PC-9 (cell line): ENCODE measurements at regions not wholly inside any gene's neighbourhood (a gene's known extent, or its start where the extent isn't known, plus 50 kb on each side); places are given as distances from the start of the nearest gene placed in this dataset.
"Not testable (repeated sequence)": the region's sequence is repeated elsewhere in the genome, so short reads cannot be mapped to it uniquely, and the experiment has no call there.

ENCODE experiments used
- BruUV-seq: library from RNA; stranded (reverse); fragments of 400-500 nt; replicated peaks from 2 replicates; lab custom pipeline; 2021; lab: Mats Ljungman, UMichigan
- CTCF ChIA-PET: fragments of 300-600 bp; sonication (Branson Sonifier 250); formaldehyde crosslinking; loops from one replicate; lab custom pipeline; 2022; ENCODE audit warnings: antibody characterized with exemption; lab: Charles Lee
- POLR2A ChIA-PET: fragments of 300-600 bp; sonication (Branson Sonifier 250); formaldehyde crosslinking; loops from one replicate; lab custom pipeline; 2022; ENCODE audit warnings: antibody characterized with exemption; ENCODE audit not compliant: unreplicated experiment; lab: Charles Lee
- DNase-seq, 2 experiments: peaks; one replicate each; pipeline versions ENCODE4 v3.0.0 to v3.0.0-alpha.2; 2015 to 2022; ENCODE audit warnings: mixed read lengths in 1 of 2
- H2AFZ ChIP-seq: fragments of 200-600 bp; sonication (generic); 2 replicates; pipeline ENCODE4 v1.8.1; 2017; ENCODE audit warnings: antibody characterized with exemption
- H3F3A ChIP-seq: fragments of 200-600 bp; sonication (generic); 2 replicates; pipeline ENCODE4 v1.8.1; 2017; ENCODE audit warnings: antibody characterized with exemption, mild to moderate bottlenecking, low read depth; ENCODE audit not compliant: insufficient read depth
- H3K27ac ChIP-seq: fragments of 200-600 bp; sonication (generic); 2 replicates; pipeline ENCODE4 v1.6.1; 2016; ENCODE audit warnings: mixed run types
- H3K27me3 ChIP-seq: fragments of 200-600 bp; sonication (generic); 2 replicates; pipeline ENCODE4 v1.6.1; 2016; ENCODE audit warnings: low read depth, mixed run types; ENCODE audit not compliant: insufficient read depth
- H3K36me3 ChIP-seq: fragments of 200-600 bp; sonication (generic); 2 replicates; pipeline ENCODE4 v1.6.1; 2016; ENCODE audit warnings: low read depth, mixed run types
- H3K4me1 ChIP-seq: fragments of 200-600 bp; sonication (generic); replicated peaks from 2 replicates; pipeline ENCODE4 v1.6.1; 2016; ENCODE audit warnings: mixed run types; ENCODE audit not compliant: insufficient read depth
- H3K4me2 ChIP-seq: fragments of 200-600 bp; sonication (generic); 2 replicates; pipeline ENCODE4 v1.6.1; 2017; ENCODE audit warnings: mixed run types
- H3K4me3 ChIP-seq: fragments of 200-600 bp; sonication (generic); 2 replicates; pipeline ENCODE4 v1.6.1; 2016; ENCODE audit warnings: mixed run types
- H3K79me2 ChIP-seq: fragments of 200-600 bp; sonication (generic); 2 replicates; pipeline ENCODE4 v1.6.1; 2017; ENCODE audit warnings: low read depth, mixed run types
- H3K9me2 ChIP-seq: fragments of 200-600 bp; sonication (generic); 2 replicates; pipeline ENCODE4 v1.8.1; 2017; ENCODE audit warnings: mild to moderate bottlenecking; ENCODE audit not compliant: insufficient read depth
- H3K9me3 ChIP-seq: fragments of 200-600 bp; sonication (generic); 2 replicates; pipeline ENCODE4 v1.8.1; 2016; ENCODE audit warnings: low read depth; ENCODE audit not compliant: insufficient read depth
- H4K20me1 ChIP-seq: fragments of 200-600 bp; sonication (generic); 2 replicates; pipeline ENCODE4 v1.8.1; 2017; ENCODE audit not compliant: insufficient read depth
- CTCF ChIP-seq: fragments of 200-600 bp; sonication (generic); conservative IDR thresholded peaks from 2 replicates; pipeline ENCODE4 v1.6.1; 2017; ENCODE audit warnings: mixed run types, antibody characterized with exemption, mild to moderate bottlenecking, moderate library complexity
- EZH2 ChIP-seq: fragments of 200-600 bp; sonication (generic); IDR thresholded peaks from 2 replicates; pipeline ENCODE4 v1.8.0; 2017; ENCODE audit warnings: antibody characterized with exemption, low read depth
- intact Hi-C: fragments of 100-400 bp; cut with micrococcal nuclease; formaldehyde crosslinking; loops from one replicate; pipeline ENCODE4 v1.10.0; 2022; ENCODE audit not compliant: unreplicated experiment

GRCh38 chr12:131333621-131334440 is 377.1 kb upstream of the SFSWAP start:
- Histone ChIP-seq H2AFZ (no peak overlapping the region), H3K79me2 (no peaks in the 10 kb centered on the region), H3K4me1 (no peaks in the 10 kb centered on the region), H3K4me3 (no peak overlapping the region), H3K9me3 (no peaks in the 10 kb centered on the region), H3K27me3 (peaks cover 14% of the 10 kb centered on the region; the same call in 1 of the 2 replicates), H3K4me2 (no peak overlapping the region), H4K20me1 (no peaks in the 10 kb centered on the region), H3K9me2 (no peaks in the 10 kb centered on the region), H3K36me3 (no peaks in the 10 kb centered on the region), H3K27ac (no peak overlapping the region), H3F3A (no peaks in the 10 kb centered on the region)
- CTCF ChIA-PET, result no interaction called here
- POLR2A ChIA-PET, result no interaction called here
- no peak for DNase-seq
- no peak for TF ChIP-seq EZH2
- no peak for TF ChIP-seq CTCF
- BruUV-seq, result no TSS peak
- intact Hi-C loops, result no loop called here

- intact Hi-C loops, result no loop called here
- Histone ChIP-seq H3K27ac (no peak overlapping the region), H3K4me3 (no peak overlapping the region), H3K27me3 (peaks cover 14% of the 10 kb centered on the region; the same call in 1 of the 2 replicates), H3K4me2 (no peak overlapping the region), H3K79me2 (no peaks in the 10 kb centered on the region), H3K36me3 (no peaks in the 10 kb centered on the region), H3K9me2 (no peaks in the 10 kb centered on the region), H4K20me1 (no peaks in the 10 kb centered on the region), H3F3A (no peaks in the 10 kb centered on the region), H2AFZ (no peak overlapping the region), H3K9me3 (no peaks in the 10 kb centered on the region), H3K4me1 (no peaks in the 10 kb centered on the region)
- ChIA-PET POLR2A (no interaction called here), CTCF (no interaction called here)
- no TSS peak for BruUV-seq
- no peak for DNase-seq
- TF ChIP-seq EZH2, result no peak
- no peak for TF ChIP-seq CTCF
These were observed 376.1 kb upstream of the SFSWAP start for GRCh38 chr12:131334835-131335234.

- no peak overlapping the region for H3K27ac ChIP-seq
- no peaks in the 10 kb centered on the region for H3F3A ChIP-seq
- H2AFZ ChIP-seq, result no peak overlapping the region
- no peaks in the 10 kb centered on the region for H3K36me3 ChIP-seq
- no peaks in the 10 kb centered on the region for H4K20me1 ChIP-seq
- POLR2A ChIA-PET, result no interaction called here
- H3K27me3 ChIP-seq, result peaks cover 14% of the 10 kb centered on the region; the same call in 1 of the 2 replicates
- no peak overlapping the region for H3K4me2 ChIP-seq
- CTCF ChIA-PET, result no interaction called here
- intact Hi-C loops, result no loop called here
- no peak overlapping the region for H3K4me3 ChIP-seq
- no peaks in the 10 kb centered on the region for H3K9me3 ChIP-seq
- TF ChIP-seq CTCF (no peak), EZH2 (no peak)
- DNase-seq, result no peak
- H3K4me1 ChIP-seq, result no peaks in the 10 kb centered on the region
- no TSS peak for BruUV-seq
- H3K9me2 ChIP-seq, result no peaks in the 10 kb centered on the region
- no peaks in the 10 kb centered on the region for H3K79me2 ChIP-seq
These were observed 375.4 kb upstream of the SFSWAP start for GRCh38 chr12:131335456-131335855.

- H3K9me3 ChIP-seq, intact Hi-C loops, BruUV-seq, H3K27ac ChIP-seq, CTCF ChIA-PET, H3K4me2 ChIP-seq, H4K20me1 ChIP-seq, H3K9me2 ChIP-seq, H3K4me3 ChIP-seq, H3K36me3 ChIP-seq, H3K4me1 ChIP-seq, H3K79me2 ChIP-seq, H3F3A ChIP-seq, POLR2A ChIA-PET, H2AFZ ChIP-seq, DNase-seq: not testable (repeated sequence)
- peaks cover 14% of the 10 kb centered on the region; the same call in 1 of the 2 replicates for H3K27me3 ChIP-seq
These were observed 373.0 kb upstream of the SFSWAP start for GRCh38 chr12:131337861-131338260.
